C4-2B (cell line): ENCODE measurements at regions not wholly inside any gene's neighbourhood (a gene's known extent, or its start where the extent isn't known, plus 50 kb on each side); places are given as distances from the start of the nearest gene placed in this dataset.

Experiments
- ZFX ChIP-seq: fragments of 450-650 bp; IDR thresholded peaks from 2 replicates; pipeline ENCODE4 v1.6.1; 2017
- TF ChIP-seq, protein P1 (sequence below): fragments of 450-650 bp; conservative IDR thresholded peaks from 2 replicates; pipeline ENCODE4 v1.5.1; 2017; ENCODE audit warnings: mild to moderate bottlenecking

DNA sequence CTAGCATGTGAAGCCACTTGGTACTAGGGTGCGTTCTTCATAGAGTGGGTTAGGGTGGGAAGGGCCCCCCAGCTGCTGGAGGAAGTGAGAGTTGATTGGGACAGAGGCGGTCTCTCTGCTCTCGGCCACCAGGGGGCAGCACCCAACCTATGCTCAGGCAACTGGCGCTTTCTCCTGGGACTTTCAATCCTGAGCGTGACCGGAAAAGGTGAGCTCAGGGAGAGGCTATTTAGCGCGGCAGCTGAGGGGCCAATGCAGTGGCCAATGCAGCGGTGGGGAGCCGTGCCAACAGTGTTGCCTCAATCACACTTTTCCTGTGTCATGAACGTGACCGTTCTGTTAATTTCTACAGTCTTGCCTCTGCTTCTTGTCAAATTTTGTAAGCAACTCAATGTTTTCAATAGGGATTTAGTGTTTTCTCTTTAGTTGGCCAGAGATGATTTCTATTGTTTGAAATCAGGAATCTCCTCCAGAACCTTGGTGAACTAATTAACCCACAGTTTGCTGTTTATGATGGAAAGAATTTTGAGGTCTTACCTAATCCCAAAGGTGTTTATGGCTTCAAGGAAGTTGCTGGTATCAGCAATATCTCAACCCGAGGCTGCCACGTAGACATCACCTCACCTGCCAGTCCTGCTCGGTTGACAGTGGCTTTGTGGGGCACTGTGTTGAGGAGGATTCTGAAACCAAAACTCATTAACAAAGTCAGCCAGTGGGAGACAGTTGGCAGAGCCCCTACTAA, 67.9 kb upstream of the PDZD8 start:
- TF ChIP-seq, protein P1, sequence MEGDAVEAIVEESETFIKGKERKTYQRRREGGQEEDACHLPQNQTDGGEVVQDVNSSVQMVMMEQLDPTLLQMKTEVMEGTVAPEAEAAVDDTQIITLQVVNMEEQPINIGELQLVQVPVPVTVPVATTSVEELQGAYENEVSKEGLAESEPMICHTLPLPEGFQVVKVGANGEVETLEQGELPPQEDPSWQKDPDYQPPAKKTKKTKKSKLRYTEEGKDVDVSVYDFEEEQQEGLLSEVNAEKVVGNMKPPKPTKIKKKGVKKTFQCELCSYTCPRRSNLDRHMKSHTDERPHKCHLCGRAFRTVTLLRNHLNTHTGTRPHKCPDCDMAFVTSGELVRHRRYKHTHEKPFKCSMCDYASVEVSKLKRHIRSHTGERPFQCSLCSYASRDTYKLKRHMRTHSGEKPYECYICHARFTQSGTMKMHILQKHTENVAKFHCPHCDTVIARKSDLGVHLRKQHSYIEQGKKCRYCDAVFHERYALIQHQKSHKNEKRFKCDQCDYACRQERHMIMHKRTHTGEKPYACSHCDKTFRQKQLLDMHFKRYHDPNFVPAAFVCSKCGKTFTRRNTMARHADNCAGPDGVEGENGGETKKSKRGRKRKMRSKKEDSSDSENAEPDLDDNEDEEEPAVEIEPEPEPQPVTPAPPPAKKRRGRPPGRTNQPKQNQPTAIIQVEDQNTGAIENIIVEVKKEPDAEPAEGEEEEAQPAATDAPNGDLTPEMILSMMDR, result peak; percentile 97
- no peak for TF ChIP-seq ZFX
